Fibroblast of the aortic adventitia (primary cell): ENCODE measurements at regions not wholly inside any gene's neighbourhood (a gene's known extent, or its start where the extent isn't known, plus 50 kb on each side); places are given as distances from the start of the nearest gene placed in this dataset.

ENCODE experiments used
- DNase-seq: peaks from one replicate; pipeline ENCODE4 v3.0.0-alpha.2; 2010; ENCODE audit warnings: low read depth
- H3K4me3 ChIP-seq: 2 replicates; pipeline ENCODE4 v1.5.1; 2011; ENCODE audit warnings: low read depth, mild to moderate bottlenecking, control low read depth, low read length, moderate library complexity
- CTCF ChIP-seq: IDR thresholded peaks from 2 replicates; pipeline ENCODE4 v1.5.1; 2011; ENCODE audit warnings: mild to moderate bottlenecking, low read length, control low read depth, inconsistent platforms; ENCODE audit not compliant: insufficient read depth

DNA sequence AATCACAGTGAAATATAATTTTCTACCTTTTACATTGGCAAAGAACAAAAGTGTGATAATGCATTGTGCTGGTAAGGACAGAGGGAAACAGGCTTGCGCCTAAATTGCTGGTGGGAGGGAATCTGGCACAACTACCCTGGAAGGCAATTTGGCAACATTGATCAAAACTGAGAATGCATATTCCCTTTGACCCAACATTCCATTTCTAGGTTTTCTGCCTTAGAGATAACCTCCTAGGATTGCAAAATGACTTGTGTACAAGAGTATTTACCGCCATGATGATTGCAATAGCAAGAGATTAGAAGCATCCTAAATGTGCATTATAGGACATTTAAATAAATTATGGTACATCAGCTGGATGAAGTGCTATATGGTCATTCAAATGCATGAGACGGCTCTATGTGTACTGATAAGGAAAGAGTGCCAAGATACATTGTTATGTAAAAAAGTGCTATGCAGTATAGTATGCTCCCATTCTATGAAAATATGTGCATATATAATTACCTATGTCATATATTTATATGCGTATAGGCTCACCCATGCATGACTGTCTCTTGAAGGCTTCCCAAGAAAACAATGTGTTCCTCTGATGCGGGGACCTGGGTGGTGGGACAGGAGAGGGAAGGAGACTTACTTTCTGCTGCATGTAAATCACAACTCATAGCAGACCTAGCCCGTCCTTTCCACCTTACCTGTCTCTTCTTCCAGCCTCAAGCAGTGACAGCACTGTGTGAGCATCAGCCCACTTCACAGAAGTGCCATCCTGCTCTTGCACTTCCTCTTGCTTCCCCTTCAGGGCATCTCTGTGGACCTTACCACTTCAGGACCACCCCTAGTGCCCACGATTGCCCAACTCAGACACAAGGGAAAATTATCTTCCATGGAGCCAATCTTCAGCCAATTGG, 249.9 kb upstream of the TLE3 start:
- DNase-seq = no peak
- no peak overlapping the region for H3K4me3 ChIP-seq
- TF ChIP-seq CTCF = no peak

GRCh38 chr15:70345251-70346019, 247.7 kb upstream of the TLE3 start:
- DNase-seq = no peak
- TF ChIP-seq CTCF = no peak
- H3K4me3 ChIP-seq = no peak overlapping the region

DNA sequence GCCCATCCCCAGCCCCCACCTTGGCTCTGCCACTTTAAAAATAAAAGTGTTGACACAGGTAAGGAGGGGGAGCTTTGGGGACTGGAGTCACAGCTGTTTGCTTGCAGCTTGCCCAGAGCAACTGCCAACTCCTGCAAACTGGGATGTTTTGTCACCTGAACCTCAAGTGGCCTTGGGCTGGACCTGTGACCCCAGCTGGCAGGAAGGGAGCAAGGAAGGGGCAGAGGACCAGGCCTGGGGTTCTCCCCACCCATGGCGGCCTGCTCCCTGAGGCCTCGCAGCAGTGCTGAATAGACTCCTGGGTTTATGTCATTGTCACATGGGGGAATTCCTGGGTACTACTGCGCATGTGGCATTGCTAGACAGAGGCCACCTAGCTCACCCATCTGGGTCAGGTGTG, 246.9 kb upstream of the TLE3 start:
- no peak for DNase-seq
- no peak for TF ChIP-seq CTCF
- H3K4me3 ChIP-seq = no peak overlapping the region

DNA sequence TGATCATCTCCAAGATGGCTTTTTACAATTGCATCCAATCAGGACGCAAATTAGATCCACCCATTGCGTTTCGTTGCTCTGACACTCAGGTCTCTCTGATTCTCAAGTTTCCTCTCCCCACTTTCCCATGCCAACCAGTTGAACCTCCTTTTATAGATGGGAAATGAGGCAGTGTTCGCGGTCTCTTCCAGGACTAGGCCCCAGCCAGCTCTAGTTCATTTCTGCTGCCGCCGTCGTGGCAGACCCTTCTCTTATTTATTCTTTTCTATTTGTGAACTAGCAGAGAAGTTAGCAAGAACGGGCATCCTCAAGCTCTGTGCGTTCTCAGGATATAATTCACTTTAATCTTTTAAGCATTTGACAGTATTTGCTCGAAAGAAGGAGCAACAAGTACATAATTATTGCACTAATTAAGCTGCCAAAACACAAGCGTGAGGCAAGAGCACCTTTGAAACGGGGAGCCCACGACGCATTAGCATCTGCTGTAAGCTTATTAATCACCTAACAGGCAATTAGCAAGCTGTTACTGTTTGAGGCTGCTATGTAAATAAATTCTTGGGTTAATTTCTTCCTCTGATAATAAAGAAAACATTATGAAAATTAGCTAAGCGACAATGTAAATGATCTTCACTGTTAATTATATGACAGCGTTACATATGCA, 246.4 kb upstream of the TLE3 start:
- no peak for TF ChIP-seq CTCF
- no peak overlapping the region for H3K4me3 ChIP-seq
- DNase-seq = no peak

- TF ChIP-seq CTCF = no peak
- H3K4me3 ChIP-seq = no peak overlapping the region
Observed at GRCh38 chr15:70342554-70343548, 245.1 kb upstream of the TLE3 start.

DNA sequence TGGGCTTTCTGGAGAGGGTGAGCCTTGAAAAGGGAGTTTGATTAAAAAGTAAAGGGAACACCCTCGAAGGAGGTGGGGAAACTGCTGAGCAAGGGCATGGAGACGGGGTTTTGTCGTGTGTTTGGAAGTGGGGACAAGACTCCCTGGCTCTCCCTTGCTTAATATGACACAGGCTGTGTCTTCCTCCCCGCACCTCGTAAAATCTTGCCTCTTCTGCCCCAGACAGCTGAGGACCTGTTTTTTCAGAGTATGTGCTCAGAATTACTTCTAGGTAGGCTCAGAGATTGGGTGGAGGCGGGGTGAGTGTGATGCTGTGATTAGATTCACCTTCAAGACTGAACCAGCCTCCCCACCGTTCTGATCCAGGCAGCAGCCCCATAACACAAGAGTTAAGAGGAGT, 244.4 kb upstream of the TLE3 start:
- H3K4me3 ChIP-seq = no peak overlapping the region
- no peak for DNase-seq
- TF ChIP-seq CTCF = no peak

More at GRCh38 chr15:70342554-70343548, 245.1 kb upstream of the TLE3 start:
- no peak for DNase-seq
